Activated T-cell treated with anti-CD3 and anti-CD28 coated beads, Interleukin-2, amount 50 U/mL, for 48 hours (primary cell): ENCODE measurements at regions not wholly inside any gene's neighbourhood (a gene's known extent, or its start where the extent isn't known, plus 50 kb on each side); places are given as distances from the start of the nearest gene placed in this dataset.

Experiments used
- DNase-seq, 2 experiments: peaks; one replicate each; pipeline ENCODE4 v3.0.0-alpha.2; 2020

GRCh38 chr6:169044381-169045230 is 209.0 kb downstream of the THBS2 start:
- DNase-seq = no peak

- DNase-seq = no peak
These were observed 211.6 kb downstream of the THBS2 start for GRCh38 chr6:169042061-169042460.

- DNase-seq = no peak
These were observed 212.6 kb downstream of the THBS2 start for GRCh38 chr6:169041078-169041477.

- no peak for DNase-seq
These were observed 215.0 kb downstream of the THBS2 start for GRCh38 chr6:169038691-169039090.

GRCh38 chr6:169035385-169036240 is 218.0 kb downstream of the THBS2 start:
- DNase-seq = no peak

- no peak for DNase-seq
These were observed 219.0 kb downstream of the THBS2 start for GRCh38 chr6:169034516-169035167.

- DNase-seq = no peak
These were observed 223.8 kb downstream of the THBS2 start for GRCh38 chr6:169029861-169030260.

- DNase-seq = no peak
These were observed 225.3 kb downstream of the THBS2 start for GRCh38 chr6:169028343-169028742.

- no peak for DNase-seq
These were observed 227.5 kb downstream of the THBS2 start for GRCh38 chr6:169026175-169026574.

GRCh38 chr6:169024047-169024660 is 229.5 kb downstream of the THBS2 start:
- no peak for DNase-seq

- DNase-seq = no peak
These were observed 230.3 kb downstream of the THBS2 start for GRCh38 chr6:169023161-169023874.

GRCh38 chr6:169022079-169022478 is 231.6 kb downstream of the THBS2 start:
- DNase-seq = no peak

- no peak for DNase-seq
These were observed 232.8 kb downstream of the THBS2 start for GRCh38 chr6:169020821-169021220.

GRCh38 chr6:169019727-169020491 is 233.7 kb downstream of the THBS2 start:
- DNase-seq = no peak

GRCh38 chr6:169019111-169019510 is 234.5 kb downstream of the THBS2 start:
- no peak for DNase-seq

- no peak for DNase-seq
These were observed 236.9 kb downstream of the THBS2 start for GRCh38 chr6:169016758-169017157.

GRCh38 chr6:169014211-169015197 is 239.1 kb downstream of the THBS2 start:
- DNase-seq = no peak

- no peak for DNase-seq
These were observed 244.0 kb downstream of the THBS2 start for GRCh38 chr6:169009628-169010027.

- DNase-seq = no peak
These were observed 244.9 kb downstream of the THBS2 start for GRCh38 chr6:169008641-169009257.

GRCh38 chr6:169005166-169005565 is 248.5 kb downstream of the THBS2 start:
- DNase-seq = no peak
